SK-N-DZ (cell line): ENCODE measurements at regions not wholly inside any gene's neighbourhood (a gene's known extent, or its start where the extent isn't known, plus 50 kb on each side); places are given as distances from the start of the nearest gene placed in this dataset.
"Not testable (repeated sequence)": the region's sequence is repeated elsewhere in the genome, so short reads cannot be mapped to it uniquely, and the experiment has no call there.

Experiments used
- DNase-seq: peaks from one replicate; pipeline ENCODE4 v3.0.0-alpha.2; 2015; ENCODE audit warnings: low spot score

DNA sequence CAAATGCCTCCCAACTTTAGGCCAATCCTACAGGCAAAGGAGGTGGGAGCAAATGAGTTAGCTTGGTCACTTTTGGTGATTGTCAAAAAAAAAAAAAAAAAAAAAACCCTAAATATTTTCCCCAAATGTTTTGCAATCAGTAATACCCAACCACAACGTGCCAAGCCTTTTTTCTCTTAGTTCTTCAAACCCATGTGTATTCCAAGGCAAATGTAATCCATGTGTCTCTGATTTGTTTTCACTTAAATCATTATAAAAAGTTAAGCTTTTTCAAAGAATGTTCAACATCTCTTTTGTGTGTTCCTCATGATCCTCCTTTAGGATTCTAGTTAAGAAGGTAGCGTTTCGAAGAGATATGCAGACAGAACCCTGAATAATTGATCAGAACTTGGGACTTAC is 328.4 kb downstream of the PAPSS1 start:
- no peak for DNase-seq

DNA sequence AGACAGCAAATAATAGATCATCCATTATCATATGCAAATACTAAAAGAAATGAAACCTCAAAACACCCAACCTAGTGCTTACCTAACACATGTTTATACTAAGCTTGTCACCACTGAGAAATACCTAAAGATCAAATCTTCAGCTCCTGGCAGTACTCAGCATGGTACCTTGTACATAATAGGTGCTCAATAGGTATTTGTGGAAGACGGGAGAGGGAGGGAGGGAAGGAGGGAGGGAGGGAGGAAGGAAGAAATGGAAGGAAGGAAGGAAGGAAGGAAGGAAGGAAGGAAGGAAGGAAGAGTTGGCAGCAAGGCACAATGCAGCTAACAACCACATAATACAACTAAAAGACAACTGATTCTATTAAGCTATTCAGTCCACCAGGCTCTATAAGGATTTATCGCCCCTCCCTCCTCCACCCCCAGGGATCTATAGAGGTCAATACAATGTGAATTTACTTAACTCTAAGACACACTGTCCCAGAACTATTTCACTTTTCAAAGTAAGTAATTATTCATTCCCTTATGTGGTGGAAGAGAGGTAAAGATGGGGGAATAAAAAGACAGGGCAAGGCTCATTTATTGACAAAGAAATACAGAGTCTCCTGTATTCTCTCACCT is 328.9 kb downstream of the PAPSS1 start:
- DNase-seq = no peak

DNA sequence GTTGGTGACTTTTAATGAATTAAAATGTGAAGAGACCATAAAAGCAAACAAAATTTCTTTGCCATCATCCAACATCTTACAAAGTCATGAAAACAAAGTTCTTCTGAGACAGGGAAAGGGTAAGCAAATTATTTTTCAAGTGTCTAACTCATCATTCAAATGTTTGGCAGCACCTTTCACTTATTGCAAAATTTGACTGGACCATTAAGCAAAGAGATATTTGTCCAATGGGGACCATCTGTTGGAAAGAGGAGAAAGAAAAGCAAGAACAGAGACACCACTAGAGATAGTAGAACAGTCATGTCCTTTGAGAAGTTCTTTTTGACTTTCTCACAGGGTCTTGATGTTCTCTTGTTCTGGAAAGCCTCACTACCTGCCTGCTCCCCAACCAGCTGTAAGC is 330.1 kb downstream of the PAPSS1 start:
- no peak for DNase-seq

DNA sequence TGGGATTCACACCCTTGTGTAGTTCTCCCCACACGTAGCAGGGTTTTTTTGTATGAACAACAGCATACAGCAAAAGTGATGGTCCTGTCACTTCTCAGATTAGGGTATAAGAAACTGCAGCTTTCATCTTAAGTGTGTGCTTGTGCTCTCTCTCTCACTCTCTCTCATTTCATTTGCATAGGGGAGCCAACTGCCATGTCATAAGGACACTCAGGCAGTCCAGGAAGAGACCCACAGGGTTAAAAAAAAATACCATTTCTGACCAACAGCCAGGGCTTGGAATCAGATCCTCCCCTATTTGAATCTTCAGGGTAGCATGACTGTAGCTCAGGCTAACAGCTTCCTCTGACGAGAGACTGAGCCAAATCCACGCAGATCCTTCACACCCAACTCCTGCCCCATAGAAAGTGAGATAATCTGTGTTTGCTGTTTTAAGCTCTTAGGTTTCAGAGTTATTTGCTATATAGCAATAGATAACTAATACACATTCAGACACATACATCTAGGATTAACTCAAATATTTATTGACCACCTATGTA is 331.2 kb downstream of the PAPSS1 start:
- no peak for DNase-seq

DNA sequence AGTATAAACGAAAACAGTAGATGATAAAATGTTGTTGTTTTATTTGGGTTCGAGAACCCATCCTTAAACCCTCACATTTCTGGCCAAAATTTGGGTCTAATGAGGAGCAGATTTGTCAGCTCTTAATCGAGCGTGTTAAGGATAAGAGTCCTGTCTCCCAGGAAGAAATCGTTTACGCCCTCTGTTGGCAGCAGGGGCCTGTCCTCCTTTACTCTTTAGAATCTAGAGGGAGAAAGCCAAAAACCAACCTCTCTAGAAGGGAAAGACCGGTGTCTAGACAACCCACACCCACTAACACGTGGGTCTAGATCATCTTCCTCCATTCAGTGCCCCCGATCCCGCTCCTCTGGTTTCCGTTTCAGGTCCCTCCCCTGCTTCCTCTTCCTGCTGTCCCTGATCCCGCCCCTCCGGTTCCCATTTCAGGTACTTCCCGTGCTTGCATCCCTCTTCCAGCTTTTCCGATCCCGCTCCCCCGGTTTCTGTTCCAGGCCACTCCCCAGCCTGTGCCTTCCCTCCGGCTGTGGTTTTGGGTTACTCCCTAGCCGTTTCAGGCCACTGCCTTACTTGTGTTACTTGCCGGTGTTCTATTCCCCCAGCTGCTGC is 339.1 kb downstream of the PAPSS1 start:
- no peak for DNase-seq

DNA sequence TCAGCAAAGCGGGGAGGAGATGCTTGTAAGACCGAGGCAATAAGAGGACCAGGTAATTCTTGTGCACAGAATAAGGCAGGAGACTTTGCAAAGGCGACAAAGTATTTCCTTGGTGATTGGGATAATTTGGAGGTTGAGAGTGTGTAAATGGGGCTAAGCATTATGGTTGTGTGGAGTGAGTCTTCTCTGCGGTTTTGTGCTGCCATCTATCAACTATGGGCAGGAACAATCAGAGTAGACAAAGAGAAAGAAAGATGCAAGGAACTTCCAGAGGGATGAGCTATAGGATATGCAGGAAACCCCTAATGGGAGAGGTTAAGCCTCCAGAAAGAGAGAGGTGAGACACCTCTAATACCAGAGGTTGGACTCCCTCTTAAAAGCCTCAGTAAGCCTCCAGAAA is 339.8 kb downstream of the PAPSS1 start:
- no peak for DNase-seq

DNA sequence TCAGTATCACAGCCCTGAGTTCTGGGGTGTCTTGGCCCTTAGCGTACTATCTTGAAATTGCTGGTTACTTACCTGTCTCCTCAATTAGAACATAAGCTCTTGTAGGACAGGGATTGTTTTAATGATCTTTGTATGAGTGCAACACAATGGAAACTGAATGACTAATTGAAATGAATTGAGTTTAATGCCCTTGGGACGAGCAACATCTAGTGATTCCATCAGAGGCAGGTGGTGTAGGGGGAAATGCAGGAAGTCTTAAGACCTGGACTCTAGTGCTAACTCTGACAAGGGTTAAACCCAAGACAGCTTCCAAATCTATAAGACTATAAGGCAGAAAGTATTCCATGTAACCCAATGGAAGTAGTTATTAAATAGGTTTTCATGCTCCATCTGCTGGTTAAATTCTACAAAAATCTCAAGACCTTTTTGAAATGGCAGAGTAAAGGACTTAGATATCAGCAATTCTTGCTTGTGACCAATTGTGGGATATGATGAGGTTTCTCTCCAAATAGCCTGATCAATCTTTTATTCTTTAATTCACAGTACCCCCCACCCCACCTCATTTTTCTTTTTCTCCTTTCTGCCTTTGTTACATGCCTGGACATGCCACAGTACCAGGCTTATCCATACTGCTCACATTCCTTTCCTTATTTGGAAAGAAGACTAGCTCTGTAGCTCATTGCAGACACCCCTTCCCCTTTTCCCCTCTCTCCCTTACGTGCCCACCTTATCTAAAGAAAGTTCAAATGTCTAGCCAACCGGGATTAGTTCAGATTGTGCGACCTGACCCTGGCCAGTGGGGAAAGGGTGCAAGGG is 340.8 kb downstream of the PAPSS1 start:
- no peak for DNase-seq

DNA sequence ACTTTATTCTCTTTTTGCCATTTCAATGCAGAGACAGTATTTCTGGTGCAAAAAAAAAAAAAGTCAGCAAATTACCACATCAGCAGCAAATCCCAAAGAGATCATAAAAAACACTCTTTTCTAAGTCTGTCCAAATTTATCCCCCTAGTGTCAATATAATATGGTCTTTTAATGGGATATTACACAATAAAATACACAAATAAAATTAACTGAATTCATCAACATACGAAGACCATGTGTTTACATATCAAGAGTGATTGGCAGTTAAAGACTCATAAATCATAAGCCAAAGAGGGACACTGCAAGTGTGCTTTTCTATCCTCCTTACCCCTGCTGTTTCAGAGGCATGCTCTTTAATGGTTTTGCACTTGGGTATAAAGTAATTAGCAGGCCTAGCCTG is 340.2 kb upstream of the DKK2 start:
- no peak for DNase-seq

DNA sequence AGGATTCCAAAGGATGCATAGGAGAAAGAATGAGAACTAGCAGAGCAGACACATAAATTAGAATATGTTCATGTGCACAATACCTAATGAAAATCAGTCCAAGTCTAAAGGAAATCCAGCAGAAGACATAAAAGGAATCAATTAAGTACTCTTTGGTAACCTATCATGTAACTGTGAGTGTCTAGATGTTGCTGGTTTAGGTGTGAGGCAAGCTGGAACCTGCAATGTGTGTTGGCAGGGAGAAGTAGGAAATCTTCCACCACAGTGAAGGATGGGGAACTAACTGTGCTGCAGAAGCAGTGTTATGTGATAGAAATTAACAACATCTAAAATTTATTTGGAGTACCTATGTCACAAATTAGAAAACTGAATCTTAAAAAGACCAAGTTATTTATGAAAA is 330.8 kb upstream of the DKK2 start:
- DNase-seq = no peak

GRCh38 chr4:107366016-107366735 is 330.1 kb upstream of the DKK2 start:
- no peak for DNase-seq

- no peak for DNase-seq
These were observed 327.0 kb upstream of the DKK2 start for GRCh38 chr4:107363125-107363524.

GRCh38 chr4:107359208-107359607 is 323.1 kb upstream of the DKK2 start:
- no peak for DNase-seq

DNA sequence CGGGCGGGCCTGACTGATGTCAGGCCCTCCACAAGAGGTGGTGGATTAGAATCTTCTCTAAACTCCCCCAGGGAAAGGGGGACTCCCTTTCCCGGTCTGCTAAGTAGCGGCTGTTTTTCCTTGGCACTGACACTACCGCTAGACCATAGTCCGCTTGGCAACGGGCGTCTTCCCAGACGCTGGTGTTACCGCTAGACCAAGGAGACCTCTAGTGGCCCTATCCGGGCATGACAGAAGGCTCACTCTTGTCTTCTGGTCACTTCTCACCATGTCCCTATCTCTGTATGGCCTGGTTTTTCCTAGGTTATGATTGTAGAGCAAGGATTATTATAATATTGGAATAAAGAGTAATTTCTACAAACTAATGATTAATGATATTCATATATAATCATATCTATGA is 318.2 kb upstream of the DKK2 start:
- DNase-seq = peak; percentile 23

DNA sequence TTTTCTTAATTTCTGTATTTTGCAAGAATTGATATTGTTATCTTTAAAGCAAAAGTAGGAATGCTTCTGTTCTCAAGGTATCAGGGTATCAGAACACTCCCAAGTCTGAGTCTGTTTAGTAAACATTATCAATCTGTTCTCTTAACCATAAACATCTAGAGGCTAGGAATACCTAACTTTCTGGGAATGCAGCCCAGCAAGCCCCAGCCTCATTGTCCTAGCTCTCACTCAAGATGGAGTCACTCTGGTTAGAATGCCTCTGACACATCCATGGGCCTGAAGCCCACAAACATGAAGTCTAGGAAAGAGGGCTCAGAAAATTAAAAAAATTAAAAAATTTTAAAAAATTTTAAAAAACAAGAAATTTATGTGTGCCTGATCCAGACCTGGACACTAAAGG is 315.1 kb upstream of the DKK2 start:
- no peak for DNase-seq

GRCh38 chr4:107349732-107350131 is 313.6 kb upstream of the DKK2 start:
- DNase-seq = no peak

DNA sequence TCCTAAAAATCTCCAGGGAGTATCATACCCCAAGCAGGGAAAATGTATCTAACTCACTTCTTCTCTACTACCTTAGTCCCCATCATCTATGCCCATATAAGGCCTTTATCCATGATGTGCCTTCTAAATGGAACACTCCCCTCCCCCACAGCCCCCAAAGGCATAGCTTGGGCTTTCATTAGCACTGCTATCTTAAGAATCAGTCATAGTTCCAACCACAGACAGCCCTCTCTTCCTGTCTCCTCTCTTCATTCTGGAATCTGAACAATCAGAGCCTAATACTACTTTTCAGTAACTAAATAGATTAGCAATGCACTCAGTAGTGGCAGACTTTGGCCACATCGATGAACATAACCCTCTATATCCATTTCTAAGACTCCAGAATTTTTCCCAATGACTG is 313.2 kb upstream of the DKK2 start:
- no peak for DNase-seq

DNA sequence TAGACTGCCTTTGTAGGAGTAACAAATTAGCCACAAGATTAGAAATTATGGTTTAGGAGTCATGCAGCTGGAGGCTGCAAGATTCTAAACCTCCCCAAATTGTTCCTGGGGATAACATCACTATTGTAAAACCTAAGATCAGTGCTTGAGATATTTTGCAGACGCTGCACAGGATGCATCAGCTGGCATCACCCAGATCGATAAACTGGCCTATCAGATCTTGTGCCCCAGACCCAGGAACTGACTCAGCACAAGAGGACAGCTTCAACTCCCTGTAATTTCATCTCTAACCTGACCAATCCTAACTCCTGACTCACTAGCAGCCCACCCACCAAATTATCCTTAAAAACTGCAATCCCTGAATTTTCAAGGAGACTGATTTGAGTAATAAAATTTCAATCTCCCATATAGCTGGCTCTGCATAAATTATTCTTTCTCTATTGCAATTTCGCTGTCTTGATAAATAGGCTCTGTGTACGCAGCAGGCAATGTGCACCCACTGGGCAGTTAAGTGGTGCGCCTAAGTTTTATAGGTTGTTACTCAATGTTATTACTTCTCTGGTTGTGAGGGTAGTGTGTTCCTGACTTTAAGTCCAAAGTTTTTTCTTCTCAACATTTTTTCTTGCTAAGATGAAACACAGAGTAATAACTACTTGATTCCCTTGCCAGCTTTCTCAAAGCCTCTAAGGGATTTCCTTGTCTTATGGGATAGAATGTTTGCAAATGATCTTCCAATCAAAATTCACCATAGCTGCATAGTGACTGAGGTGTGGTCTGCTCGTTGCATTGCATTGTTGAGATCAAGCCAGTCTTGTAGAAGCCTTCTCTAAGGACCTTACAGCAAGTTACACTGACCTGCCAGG is 312.3 kb upstream of the DKK2 start:
- DNase-seq = no peak

- DNase-seq = no peak
These were observed 297.4 kb upstream of the DKK2 start for GRCh38 chr4:107333518-107333917.

DNA sequence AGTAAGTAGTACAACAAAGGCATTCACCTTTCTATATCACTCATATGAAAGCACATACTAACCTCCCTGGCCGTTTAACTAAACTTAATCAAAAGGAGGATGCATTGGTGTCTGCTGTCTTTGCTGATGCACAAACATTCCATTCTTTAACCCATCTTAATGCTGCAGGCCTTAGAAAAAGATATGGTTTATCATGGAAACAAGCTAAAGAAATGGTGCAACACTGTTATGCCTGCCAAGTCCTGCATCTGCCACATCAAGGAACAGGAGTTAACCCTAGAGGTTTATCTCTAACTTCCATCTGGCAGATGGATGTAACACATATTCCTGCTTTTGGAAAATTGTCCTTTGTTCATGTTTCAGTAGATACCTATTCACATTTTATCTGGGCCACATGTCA is 296.5 kb upstream of the DKK2 start:
- DNase-seq = not testable (repeated sequence)

- DNase-seq = no peak
These were observed 294.8 kb upstream of the DKK2 start for GRCh38 chr4:107330916-107331315.

DNA sequence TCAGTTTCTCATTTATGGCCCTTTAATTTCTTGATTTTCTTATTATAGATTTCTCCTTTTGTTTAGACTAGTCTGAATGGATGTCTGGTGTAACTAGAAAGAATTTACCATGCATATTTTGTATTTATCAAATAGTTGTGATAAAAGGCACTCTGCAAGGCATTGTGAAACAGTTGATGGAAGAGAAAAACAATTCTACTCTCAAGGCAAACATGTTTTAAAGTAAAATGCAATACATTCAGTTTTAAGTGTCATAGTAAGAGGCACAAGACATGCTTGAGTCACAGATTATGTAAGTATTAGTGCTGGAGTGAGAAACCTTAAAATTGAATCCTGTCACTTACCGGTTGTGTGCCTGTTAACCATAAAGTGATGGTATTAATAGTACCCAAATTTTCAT is 283.3 kb upstream of the DKK2 start:
- DNase-seq = no peak
